Glutamatergic neuron (in vitro differentiated cells): ENCODE measurements at regions not wholly inside any gene's neighbourhood (a gene's known extent, or its start where the extent isn't known, plus 50 kb on each side); places are given as distances from the start of the nearest gene placed in this dataset.

Experiments used
- DNase-seq: peaks from one replicate; pipeline ENCODE4 v3.0.0; 2022
- H3K27ac Mint-ChIP-seq: one replicate; pipeline ENCODE4 v1.8.0; 2020; ENCODE audit warnings: mild to moderate bottlenecking, mixed read lengths, inconsistent platforms; ENCODE audit not compliant: unreplicated experiment
- H3K27me3 Mint-ChIP-seq: one replicate; pipeline ENCODE4 v1.8.0; 2020; ENCODE audit warnings: mild to moderate bottlenecking, moderate library complexity, mixed read lengths, inconsistent platforms; ENCODE audit not compliant: unreplicated experiment
- H3K36me3 Mint-ChIP-seq: one replicate; pipeline ENCODE4 v1.8.0; 2020; ENCODE audit warnings: mild to moderate bottlenecking, mixed read lengths, inconsistent platforms; ENCODE audit not compliant: unreplicated experiment
- H3K4me1 Mint-ChIP-seq: one replicate; pipeline ENCODE4 v1.8.0; 2020; ENCODE audit warnings: mild to moderate bottlenecking, low read depth, mixed read lengths, inconsistent platforms; ENCODE audit not compliant: unreplicated experiment
- H3K4me3 Mint-ChIP-seq: one replicate; pipeline ENCODE4 v1.8.0; 2020; ENCODE audit warnings: mild to moderate bottlenecking, mixed read lengths, inconsistent platforms; ENCODE audit not compliant: unreplicated experiment
- H3K9me3 Mint-ChIP-seq: one replicate; pipeline ENCODE4 v1.8.0; 2020; ENCODE audit warnings: mild to moderate bottlenecking, moderate library complexity, mixed read lengths, inconsistent platforms; ENCODE audit not compliant: unreplicated experiment
- CTCF ChIP-seq: fragments of 200-600 bp; sonication (generic); IDR thresholded peaks from one replicate; pipeline ENCODE4 v1.5.0; 2021; ENCODE audit not compliant: partially characterized antibody, unreplicated experiment

- DNase-seq = no peak
- Mint-ChIP-seq H3K27me3 (no peaks in the 10 kb centered on the region), H3K27ac (no peak overlapping the region), H3K4me1 (no peaks in the 10 kb centered on the region), H3K4me3 (no peak overlapping the region), H3K36me3 (no peaks in the 10 kb centered on the region), H3K9me3 (no peaks in the 10 kb centered on the region)
- TF ChIP-seq CTCF = no peak
These were observed 207.7 kb upstream of the ATP11B start for GRCh38 chr3:182585532-182586150.

GRCh38 chr3:182592747-182593146, 200.6 kb upstream of the ATP11B start:
- peaks cover 5% of the 10 kb centered on the region for H3K4me1 Mint-ChIP-seq
- TF ChIP-seq CTCF = no peak
- no peaks in the 10 kb centered on the region for H3K36me3 Mint-ChIP-seq
- H3K9me3 Mint-ChIP-seq = no peaks in the 10 kb centered on the region
- H3K27me3 Mint-ChIP-seq = no peaks in the 10 kb centered on the region
- H3K4me3 Mint-ChIP-seq = no peak overlapping the region
- H3K27ac Mint-ChIP-seq = no peak overlapping the region
- no peak for DNase-seq

GRCh38 chr3:182596676-182597410, 196.5 kb upstream of the ATP11B start:
- Mint-ChIP-seq H3K4me1 (peaks cover 5% of the 10 kb centered on the region), H3K36me3 (no peaks in the 10 kb centered on the region), H3K27ac (no peak overlapping the region), H3K9me3 (no peaks in the 10 kb centered on the region), H3K4me3 (no peak overlapping the region), H3K27me3 (no peaks in the 10 kb centered on the region)
- DNase-seq = no peak
- TF ChIP-seq CTCF = no peak

GRCh38 chr3:182597621-182598041, 195.7 kb upstream of the ATP11B start:
- no peak for DNase-seq
- TF ChIP-seq CTCF = no peak
- H3K4me3 Mint-ChIP-seq = no peak overlapping the region
- H3K27ac Mint-ChIP-seq = no peak overlapping the region
- no peaks in the 10 kb centered on the region for H3K27me3 Mint-ChIP-seq
- peaks cover 5% of the 10 kb centered on the region for H3K4me1 Mint-ChIP-seq
- no peaks in the 10 kb centered on the region for H3K36me3 Mint-ChIP-seq
- no peaks in the 10 kb centered on the region for H3K9me3 Mint-ChIP-seq

- Mint-ChIP-seq H3K9me3 (no peaks in the 10 kb centered on the region), H3K27ac (no peak overlapping the region), H3K4me1 (no peaks in the 10 kb centered on the region), H3K4me3 (no peak overlapping the region), H3K27me3 (no peaks in the 10 kb centered on the region), H3K36me3 (no peaks in the 10 kb centered on the region)
- no peak for TF ChIP-seq CTCF
- DNase-seq = no peak
These were observed 191.7 kb upstream of the ATP11B start for GRCh38 chr3:182601597-182601996.
